Activated CD4-positive, alpha-beta T cell treated with anti-CD3 and anti-CD28 coated beads for 48 hours (primary cell): ENCODE measurements at regions not wholly inside any gene's neighbourhood (a gene's known extent, or its start where the extent isn't known, plus 50 kb on each side); places are given as distances from the start of the nearest gene placed in this dataset.
"Not testable (repeated sequence)": the region's sequence is repeated elsewhere in the genome, so short reads cannot be mapped to it uniquely, and the experiment has no call there.

Source experiments
- DNase-seq: peaks from one replicate; pipeline ENCODE4 v3.0.0-alpha.2; 2020

DNA sequence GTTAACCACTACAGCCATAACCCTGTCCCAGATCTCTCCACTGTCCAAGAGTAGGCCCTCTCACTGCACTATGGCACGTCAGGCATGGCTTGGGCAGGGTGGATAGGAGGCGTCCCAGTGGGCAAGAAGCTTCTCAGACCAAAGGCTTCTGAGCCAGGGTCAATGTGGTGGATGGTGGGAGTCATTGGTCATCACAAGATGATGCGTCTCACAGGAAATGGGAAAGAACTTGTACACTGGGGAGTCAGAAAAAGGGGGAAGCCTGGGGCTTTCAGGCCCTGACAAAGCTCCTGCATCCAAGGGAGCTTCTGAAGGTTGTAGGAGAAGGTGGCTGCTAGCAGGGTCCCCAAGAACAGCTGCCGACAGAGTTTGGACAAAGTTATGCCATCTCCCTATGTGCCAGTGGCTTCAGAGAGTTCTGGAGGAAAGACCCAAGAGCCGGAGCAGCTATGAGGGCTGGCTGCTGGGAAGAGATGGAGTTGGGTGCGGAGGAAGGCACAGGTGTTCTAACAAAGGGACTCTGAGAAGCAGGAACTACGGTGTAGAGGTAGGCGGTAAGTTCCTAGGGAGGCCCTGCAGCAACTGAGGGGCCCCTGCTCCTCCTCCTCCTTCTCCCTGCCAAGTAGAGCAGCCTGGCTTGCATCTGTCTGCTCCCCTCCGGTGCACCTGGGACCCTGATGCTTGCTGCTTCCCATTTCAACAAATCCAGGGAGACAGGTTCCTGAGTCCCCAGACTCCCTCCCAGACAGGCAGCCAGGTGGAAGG lies 81.1 kb downstream of the ARL6IP4 start:
- DNase-seq, result no peak

DNA sequence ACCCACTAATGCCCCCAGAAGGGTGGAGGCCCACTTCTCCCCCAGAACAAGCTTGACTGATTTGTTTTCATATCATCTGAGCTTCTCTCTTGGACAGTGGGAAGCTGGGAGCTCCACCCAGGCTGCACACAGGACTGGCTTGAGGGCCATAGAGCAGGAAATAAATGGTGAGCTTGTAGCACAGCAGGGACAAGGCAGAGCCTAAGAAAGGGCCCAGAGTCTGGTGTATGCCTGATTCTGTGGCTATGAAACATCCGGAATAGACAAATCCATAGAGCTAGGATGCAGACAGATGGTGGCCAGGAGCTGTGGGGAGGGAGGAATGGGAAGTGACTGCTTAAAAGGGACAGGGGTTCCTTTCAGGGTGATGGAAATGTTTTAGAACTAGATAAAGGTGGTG lies 79.0 kb downstream of the ARL6IP4 start:
- DNase-seq, result no peak

DNA sequence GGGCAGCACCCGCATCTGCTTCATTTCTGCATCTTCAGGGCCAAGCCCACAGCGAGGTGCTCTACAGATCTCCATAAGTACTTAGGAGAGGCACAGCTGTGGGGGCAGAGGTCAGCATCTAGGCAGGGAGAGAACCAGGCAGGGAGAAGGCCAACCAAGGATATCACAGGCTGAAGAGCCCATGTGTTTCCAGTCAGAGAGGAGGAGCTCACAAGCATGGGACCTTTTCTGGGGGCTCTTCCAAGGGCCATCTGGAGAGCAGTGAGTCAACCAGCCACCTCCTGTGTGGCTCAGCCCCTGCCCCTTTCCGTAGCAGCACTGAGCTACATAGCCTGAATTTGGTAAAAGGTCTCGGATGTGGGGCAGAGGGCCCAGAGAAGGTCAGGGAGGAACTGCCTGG lies 78.5 kb downstream of the ARL6IP4 start:
- DNase-seq, result no peak

DNA sequence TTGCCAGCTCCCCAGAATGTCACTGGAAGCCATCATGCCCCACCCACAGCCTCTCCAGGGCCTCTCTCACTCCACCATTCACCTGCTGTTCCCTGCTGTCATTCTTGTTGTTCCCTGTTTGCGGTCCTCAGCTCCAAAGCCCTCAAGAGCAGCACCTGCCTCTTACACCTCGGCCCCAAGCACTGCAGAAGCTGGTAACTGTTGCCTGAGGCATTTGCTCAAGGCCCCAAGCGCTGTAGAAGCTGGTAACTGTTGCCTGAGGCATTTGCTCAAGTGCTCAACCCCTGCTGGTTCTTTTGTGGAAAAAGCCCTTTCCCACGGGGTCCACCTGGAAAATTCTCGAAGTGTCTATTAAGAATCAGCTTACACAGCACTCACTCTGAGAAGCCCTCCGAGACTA lies 78.0 kb downstream of the ARL6IP4 start:
- DNase-seq, result no peak

DNA sequence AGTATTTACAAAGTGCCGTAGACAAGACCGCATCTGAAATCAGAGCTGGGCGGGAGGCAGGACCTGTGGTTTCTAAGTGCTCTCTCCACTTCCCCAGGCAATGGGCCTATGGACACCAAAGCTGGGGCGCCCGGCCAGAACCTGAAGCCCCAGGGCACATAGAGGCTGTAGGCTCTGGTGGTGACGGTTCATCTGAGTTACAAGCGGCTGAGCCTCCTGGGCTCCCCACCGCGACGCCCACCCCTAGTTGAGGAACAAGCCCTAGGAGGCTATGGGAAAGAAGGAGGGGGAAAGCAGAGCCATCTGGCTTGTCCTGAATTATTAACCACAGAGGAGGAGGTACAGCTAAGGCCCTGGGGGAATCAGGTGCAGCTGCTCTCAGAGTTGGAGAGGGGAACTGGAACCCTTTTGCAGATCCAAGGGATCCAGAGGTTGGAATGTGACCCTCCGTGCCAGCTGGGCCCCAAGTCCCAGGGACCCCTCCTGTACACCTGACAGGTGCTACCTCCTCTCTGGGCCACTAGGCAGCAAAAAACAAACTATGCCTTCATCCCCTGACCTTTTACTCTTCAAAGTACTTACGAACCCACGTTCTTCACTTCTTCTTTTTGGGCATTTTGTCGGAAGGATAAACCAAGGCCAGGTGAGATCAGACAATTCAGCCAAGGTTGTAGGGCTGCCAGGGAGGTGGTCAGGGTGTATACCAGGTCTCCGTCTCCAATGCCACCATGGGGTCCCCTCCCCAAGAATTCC lies 77.2 kb downstream of the ARL6IP4 start:
- DNase-seq, result no peak

DNA sequence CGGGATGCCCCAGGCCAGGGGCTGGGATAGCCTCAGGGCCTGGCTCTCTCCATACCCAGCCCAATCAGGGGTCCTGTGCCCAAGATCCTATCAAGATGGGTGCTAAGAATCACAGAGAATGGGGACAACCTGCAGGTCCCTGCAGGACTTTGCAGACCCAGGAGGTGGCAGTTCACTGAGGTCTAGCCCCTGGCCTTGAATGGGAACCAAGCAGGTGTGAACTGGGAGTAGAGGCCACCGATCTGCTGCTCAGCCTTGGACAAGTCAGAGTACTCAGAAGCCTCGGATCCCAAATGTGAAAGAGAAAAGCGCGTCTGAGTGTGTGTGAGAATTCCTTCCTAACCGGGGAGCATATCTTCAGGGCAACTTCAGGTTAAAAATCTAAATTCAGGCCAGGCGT lies 76.2 kb downstream of the ARL6IP4 start:
- no peak for DNase-seq

DNA sequence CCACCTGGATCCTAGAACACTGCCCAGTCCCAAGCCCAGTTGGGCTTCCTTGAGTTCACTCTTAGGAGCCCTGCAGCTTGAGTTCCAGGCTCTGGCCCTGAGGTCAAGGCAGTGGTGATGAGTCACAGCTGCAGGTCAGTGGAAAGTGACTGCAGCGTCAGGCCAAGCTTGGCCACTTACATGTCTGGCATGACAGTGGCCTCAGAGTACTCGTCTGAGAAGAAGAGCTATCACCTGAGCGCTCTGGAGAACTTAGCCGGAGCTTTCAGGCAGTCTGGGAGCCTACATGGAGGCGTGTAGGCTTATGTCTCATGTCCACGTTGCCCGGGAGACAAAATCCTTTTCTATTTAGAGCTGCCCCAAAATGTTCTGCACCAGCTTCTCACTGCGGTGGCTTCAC lies 75.6 kb downstream of the ARL6IP4 start:
- DNase-seq, result no peak

DNA sequence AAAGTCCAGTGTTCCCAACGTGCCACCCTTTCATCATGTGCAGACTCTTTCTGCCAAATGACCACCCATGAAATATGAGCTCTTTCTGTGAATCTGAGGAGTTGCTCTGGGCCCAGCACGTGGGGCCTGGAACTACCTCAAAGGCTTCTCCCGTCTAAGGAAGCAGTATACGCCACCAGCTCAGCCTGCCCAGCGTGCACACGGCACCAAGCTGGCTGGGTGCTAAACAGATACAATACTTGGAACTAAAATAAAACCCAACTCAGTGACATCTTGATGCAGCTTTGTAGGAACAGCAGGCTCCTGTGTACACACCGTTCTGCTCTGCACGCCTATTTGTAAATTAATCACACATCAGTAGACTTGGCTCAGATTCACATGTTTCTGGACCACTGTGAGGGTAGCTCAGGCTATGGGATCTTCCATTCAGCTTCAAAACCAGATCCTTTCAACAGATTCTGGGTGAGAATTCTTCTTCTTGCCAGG lies 74.8 kb downstream of the ARL6IP4 start:
- DNase-seq, result no peak

DNA sequence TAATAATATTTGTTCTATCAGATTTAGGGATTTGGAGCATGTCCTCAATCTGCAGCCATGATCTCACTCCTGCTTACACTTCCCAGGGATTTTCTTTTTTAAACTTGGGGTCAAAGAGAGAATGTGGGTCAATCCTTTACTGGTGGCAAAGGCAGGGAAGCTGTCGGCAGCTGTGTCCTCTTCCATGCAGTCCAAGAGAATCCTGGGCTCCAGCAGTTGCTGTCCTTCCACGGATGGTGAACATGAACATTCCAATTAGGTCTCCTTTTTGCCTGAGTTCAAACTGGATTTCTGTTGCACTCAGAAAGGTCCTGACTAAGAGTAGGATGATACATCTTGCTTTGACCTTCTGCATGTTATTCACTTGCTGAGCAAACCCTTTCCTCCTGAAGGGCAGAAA lies 73.9 kb downstream of the ARL6IP4 start:
- DNase-seq, result no peak

DNA sequence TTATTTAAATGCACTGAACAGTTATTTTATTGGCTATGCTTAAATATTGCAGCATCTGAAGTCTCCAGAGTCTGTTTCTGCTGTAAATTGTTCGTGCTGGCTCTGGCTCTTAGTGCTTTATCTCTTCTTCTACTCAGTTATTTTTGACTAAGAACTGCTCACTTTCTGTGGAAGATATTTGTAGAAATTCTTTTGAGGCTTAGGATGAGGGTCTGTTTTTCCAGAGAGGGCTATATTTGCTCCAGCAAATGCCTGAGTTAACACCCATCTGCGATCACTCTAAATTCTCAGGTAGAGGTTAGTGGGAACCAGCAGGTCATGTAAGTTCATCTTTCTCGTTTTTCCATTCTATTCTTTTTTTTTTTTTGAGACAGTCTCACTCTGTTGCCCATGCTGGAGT lies 71.1 kb downstream of the ARL6IP4 start:
- DNase-seq, result no peak

DNA sequence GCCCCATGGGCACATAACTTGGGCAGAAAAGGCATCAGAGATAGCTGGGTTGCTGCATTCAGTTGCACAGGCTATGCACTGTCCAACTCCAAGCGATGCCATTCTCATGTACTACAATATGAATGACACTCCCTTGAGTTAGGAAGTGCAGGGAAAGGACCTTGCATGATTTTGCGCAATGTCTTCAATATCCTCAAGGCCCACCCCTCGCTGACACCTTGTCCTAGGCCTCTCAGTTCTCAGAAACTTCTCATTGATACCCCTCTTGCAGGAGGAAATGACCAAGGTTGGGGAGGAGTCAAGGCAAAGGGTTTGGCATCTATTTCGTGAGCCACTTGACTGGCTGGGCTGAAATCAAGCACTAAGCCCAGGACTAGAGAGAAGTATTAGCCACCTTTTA lies 70.4 kb downstream of the ARL6IP4 start:
- DNase-seq, result no peak

DNA sequence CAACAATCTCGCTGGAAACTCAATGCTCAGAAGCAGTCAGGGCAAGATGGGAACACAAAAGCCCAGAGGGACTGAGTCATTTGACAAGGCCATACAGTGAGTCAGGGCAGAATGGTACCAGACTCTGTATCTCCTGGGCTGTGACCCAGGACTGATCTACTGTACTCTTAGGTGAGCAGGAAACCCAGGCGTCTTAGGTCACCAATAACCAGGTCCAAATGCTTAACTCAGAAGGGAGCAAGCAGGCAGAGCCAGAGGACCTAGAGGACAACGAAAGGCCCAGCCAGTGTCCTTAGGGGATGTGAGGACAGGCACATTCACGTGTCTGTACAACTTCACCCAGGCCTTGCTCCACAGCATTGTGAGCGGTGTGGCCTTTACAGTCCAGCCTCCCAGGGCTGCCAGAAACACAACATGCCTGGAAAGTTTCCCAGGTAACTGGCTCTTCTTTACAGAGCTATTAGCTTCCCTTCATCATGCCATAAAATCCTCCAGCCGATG lies 69.9 kb downstream of the ARL6IP4 start:
- no peak for DNase-seq

DNA sequence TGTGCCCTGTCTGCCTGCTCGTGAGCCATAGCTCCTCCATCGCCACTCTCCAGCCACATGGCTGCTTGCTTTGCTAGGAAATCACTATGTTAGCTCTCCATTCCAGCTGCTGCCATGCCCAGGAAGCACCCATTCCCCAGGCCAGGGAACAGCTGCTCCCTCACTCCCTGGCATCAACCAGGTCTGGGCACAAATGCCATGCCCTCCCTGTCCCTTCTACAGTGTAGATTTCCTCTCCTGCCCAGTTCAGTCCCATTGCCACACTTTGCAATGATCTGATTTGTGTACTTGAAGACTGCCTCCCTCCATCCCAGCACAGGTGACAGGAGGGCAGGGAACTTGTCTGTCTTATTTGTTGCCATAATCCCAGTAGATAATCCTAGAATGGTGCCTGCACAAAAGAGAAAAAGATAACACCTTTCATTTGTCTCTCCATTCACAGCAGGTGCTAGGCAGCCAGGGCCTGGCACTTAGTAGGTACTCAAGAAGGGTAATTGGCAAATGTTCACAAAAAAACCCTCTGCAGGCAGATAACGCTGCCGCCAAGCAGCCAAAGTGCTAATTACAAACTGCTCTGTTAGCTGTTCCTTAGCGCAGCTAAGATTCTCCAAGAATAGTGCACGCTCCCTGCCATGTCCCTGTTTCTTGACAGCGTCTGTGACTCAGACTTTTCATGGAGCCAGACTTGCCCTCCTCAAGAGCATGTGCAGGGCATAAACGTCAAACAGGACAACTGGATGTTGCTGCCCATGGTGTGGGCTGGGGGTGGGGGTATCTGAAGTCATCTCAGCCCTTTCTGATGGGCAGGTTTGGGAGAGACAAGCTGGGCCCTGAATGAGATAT lies 69.1 kb downstream of the ARL6IP4 start:
- DNase-seq, result no peak

DNA sequence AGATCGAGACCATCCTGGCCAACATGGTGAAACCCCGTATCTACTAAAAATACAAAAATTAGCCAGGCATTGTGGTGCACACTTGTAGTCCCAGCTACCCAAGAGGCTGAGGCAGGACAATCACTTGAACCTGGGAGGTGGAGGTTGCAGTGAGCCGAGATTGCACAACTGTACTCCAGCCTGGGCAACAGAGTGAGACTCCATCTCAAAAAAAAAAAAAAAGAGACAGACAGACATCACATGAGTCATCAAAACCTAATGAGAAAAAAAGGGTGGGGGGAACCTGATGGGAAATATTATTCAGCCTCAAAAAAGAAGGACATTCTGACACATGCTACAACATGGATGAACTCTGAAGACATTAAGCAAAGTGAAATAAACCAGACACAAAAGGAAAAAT lies 67.4 kb downstream of the ARL6IP4 start:
- DNase-seq, result not testable (repeated sequence)

DNA sequence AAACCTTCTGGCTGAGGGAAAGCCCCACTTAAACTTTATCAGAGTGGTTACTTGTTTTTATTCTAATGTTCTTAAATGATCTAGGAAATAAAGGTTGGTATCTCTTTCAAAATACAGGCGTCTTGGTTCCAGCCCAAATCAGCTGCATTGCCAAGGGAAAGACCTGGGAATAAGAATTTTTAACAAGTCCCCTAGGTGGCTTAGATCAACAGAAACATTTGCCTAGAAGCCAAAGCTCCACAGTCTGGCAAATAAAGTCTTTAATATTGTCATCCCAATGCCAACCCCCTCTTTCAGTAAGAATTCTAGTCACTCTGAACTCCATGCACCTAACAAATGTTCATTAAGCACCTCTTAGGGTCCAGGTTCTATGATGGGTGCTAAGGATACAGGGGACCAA lies 66.8 kb downstream of the ARL6IP4 start:
- no peak for DNase-seq

DNA sequence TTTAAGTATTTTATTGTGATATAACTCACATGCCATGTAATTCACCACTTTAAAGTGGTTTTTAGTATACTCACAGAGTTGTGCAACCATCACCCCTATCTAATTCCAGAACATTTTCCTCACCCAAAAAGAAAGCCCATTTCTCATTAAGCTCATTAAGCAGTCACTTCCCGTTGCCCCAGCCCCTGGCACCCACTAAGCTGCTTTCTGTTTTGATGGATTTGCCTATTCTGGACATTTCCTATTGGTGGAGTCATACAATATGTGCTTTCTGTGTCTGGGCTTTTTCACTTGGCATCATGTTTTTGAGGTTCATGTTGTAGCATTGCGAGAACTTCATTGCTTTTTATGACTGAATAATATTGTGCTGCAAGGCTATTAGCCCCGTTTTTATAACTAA lies 66.0 kb downstream of the ARL6IP4 start:
- DNase-seq, result no peak

DNA sequence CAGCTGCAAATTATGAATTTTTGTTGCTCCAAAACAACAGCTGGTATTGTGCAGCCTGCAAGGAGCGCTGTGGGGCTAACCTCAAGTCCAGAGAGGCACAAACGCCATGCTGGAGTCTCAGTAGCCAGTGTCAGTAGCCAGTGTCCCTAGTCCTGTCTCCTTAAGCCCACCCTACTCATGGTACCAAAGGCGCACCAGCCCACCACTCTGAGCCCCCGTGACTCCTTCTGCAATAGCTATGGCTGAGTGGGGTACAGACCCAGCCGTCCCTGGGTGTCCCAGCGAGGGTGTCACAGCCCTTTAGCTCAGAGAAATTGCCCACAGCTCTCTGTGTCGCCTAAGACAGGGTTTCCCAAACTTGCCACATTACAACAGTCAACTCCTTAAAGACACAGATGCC lies 65.2 kb downstream of the ARL6IP4 start:
- DNase-seq, result no peak

DNA sequence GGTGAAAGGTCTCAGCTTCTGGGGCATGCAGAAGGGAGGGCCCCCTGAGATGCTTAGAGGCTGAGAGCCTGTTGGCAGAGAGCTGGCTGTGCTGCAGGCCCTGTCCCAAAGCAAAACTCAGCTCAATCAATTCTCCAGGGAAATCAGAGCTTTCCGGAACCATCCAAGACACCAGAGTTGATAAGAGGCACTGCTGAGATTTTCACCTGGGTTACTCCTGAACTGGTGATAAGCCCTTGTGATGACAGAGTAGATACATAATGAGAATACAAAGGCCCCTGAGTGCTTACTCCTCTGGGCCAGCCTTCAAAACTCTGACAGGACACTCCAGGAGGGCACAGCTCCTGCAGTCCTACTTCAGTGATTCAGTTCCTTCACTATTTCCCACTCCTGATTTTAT lies 63.9 kb downstream of the ARL6IP4 start:
- DNase-seq, result no peak

DNA sequence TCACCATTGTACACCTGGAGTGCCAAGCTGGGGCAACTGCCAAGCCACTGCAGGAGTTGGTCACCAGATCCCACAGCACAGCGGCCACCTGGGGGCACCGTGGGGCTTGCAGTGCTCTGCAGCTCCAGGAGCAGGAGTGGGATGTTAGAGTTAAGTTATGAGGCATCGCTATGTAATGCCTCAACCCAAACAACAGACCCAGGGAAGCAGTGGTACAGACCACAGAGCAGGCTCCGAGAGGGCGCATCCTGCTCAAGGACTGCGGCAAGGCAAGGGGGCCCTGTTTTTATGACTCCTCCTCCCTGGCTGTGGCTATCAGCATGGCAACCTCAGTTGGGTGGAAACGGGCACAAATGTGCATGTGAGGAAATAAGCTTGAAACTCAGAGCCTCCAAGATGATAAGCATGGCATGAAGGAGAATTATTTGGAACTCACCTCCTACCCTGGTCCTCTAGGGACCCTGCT lies 63.1 kb downstream of the ARL6IP4 start:
- DNase-seq, result peak; percentile 85

DNA sequence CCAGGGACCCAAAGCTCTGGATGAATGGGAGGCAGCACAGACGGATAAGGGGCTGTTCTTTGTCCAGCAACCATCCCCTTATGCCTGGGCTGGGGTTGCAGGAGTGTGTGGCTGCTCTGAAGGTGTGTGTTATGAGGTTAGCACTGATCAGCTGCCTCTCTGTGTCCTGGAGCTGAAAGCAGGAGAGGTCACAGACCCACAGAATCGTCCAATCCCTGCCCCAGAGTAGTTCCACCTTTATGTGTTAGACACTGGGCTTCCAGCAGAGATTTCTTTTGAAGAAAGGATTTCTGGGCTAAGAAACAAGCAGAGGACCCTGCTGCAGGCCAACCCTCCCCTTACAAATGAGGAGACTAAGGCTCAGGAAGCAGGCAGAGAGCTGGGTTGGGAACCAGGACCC lies 62.4 kb downstream of the ARL6IP4 start:
- no peak for DNase-seq

DNA sequence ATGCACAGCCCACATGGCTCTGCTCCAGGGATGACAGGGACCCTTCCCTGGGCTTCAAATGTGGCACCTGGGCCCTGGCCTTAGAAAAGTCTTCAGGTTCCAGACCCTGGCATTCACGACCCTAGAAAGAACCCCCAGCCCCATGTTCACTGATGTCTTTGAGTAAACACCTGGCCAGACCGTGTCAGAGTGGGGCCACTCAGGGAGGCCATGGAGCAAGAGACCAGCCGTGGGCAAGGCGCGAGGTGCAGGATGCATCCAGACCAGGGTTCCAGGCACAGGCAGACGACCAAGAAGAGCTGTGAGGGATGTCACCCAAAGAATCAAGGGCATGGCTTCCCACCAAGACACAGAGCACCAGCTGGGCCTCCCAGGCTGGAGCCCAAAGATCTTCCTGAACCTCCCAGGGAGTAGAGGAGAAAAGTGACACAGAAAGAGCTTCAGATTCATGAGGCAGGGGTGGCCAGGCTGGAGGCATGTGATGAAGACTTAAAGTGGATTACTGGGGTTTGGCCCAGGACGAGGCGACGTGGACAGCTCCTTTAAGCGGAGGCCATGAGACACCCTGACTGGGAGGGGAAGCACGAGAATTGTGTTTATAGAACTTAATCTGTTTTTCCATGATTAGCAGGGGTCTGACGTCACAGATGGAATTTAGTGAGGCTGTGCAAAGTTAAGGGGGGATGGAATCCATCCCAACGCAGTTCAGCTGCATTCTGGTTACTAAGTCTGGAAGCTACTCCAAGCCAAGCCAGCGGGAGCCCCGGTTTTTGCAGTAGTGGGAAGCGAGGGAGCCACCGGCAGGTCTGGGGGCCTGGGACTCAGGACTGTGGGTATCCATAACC lies 61.6 kb downstream of the ARL6IP4 start:
- no peak for DNase-seq

DNA sequence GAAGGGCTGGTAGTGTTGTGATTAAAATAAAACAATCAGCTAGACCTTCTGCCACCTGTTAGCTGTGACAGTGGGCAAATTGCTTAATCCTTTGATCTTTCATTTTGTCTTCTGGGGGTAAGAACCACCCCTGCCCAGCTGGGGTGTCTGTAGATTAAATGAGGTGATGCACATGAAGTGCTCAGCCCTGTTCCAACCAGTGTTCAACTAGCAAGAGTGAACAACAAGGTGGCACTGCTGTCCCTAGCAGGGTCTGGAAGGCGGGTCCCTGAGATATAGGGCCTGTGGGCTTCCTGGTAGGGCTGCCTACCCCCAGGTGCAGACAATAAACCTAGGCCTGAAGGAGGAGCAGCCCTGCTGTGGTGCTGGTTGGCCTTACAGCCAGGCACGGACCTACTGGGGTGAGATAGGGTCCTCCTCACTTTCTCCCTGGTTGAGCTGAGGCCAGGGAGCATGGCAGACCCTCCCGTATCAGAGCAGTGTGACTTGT lies 60.6 kb downstream of the ARL6IP4 start:
- no peak for DNase-seq
